Psoas muscle (tissue), 7 donors: ENCODE measurements at regions not wholly inside any gene's neighbourhood (a gene's known extent, or its start where the extent isn't known, plus 50 kb on each side); places are given as distances from the start of the nearest gene placed in this dataset.

ENCODE experiments used
- ATAC-seq, 4 donors: fragments of 200-7000 bp; cut with Tn5 transposase; one replicate each; pipeline ENCODE4 v1.9.1; 2020; ENCODE audit warnings: moderate library complexity in 3 of 4, mild to moderate bottlenecking in 2 of 4
- DNase-seq, 2 donors: peaks; one replicate each; pipeline ENCODE4 v3.0.0-alpha.2; 2020
- H3K27ac ChIP-seq: fragments of 200-600 bp; one replicate; pipeline ENCODE4 v1.8.0; 2022
- H3K27me3 ChIP-seq, 3 donors: fragments of 200-600 bp in 1 of 3; one replicate each; pipeline versions ENCODE4 v1.6.1 to v1.8.0; 2013 to 2022; ENCODE audit warnings: low read length in 2 of 3, mild to moderate bottlenecking in 2 of 3, moderate library complexity in 1 of 3; ENCODE audit not compliant: insufficient read depth in 3 of 3
- H3K36me3 ChIP-seq, 2 donors: fragments of 200-600 bp in 1 of 2; one replicate each; pipeline versions ENCODE4 v1.6.1 to v1.8.0; 2013 to 2022; ENCODE audit warnings: low read depth in 1 of 2, mild to moderate bottlenecking in 1 of 2, moderate library complexity in 1 of 2; ENCODE audit not compliant: insufficient read depth in 1 of 2
- H3K4me1 ChIP-seq: fragments of 200-600 bp; one replicate; pipeline ENCODE4 v1.8.0; 2022
- H3K4me3 ChIP-seq: fragments of 200-600 bp; one replicate; pipeline ENCODE4 v1.8.0; 2022; ENCODE audit warnings: mild to moderate bottlenecking
- H3K9me3 ChIP-seq: fragments of 200-600 bp; one replicate; pipeline ENCODE4 v1.8.0; 2022
- CTCF ChIP-seq: fragments of 200-600 bp; IDR thresholded peaks from one replicate; pipeline ENCODE4 v1.8.0; 2022; ENCODE audit warnings: antibody characterized with exemption
- WGBS, 3 donors: extraction: QIAGEN DNeasy Blood & Tissue Kit; methylation state at CpG; one replicate each; pipeline versions ENCODE4 v1.1.6 to v1.1.7; 2013; 5-methylcytosine and 5-hydroxymethylcytosine counted together
- intact Hi-C, 2 donors: fragments of 100-400 bp; cut with DNase I; formaldehyde crosslinking; loops; one replicate each; pipeline versions ENCODE4 v1.11.0 to v1.14.2; 2022
- donor health status: healthy with polysubstance abuse.
- donor health status: DM: no; HTN: no; CAD: no; lungs with moderate emphysema.
- donor health status: Bipolar disorder and iron deficiency.
- donor health status: healthy.
- donor health status: DM: yes; HTN: yes; CAD: no.
- donor health status: DM: no; HTN: no; CAD: no.
- donor health status: DM: yes; HTN: yes; CAD: no.

DNA sequence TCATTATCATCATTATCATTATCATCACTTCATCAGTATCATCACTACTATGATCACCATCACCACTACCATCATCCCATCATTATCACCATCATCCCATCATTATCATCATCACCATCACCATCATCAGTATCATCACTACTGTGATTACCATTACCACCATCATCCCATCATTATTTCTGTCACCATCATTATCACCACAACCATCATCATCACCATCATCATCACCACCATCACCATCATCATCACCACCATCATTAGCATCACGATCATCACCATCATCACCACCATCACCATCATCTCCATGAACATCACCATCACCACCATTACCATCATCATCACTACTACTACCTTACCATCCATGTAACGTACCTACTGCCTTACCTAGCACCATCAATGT is 368.8 kb downstream of the SEC14L1 start:
- intact Hi-C loops = no loop called here
- Histone ChIP-seq H3K27me3 (no peaks in the 10 kb centered on the region), H3K4me3 (no peak overlapping the region), H3K4me1 (no peaks in the 10 kb centered on the region), H3K9me3 (peaks cover 8% of the 10 kb centered on the region), H3K27ac (no peak overlapping the region), H3K36me3 (no peaks in the 10 kb centered on the region)
- WGBS, 3 donors = 95 to 97% (median 96%) methylated on average over 2 of the region's 2 CpGs
- ATAC-seq (no peak), DNase-seq (no peak)
- TF ChIP-seq CTCF = no peak

GRCh38 chr17:77510133-77510796 is 369.5 kb downstream of the SEC14L1 start:
- Histone ChIP-seq H3K4me1 (no peaks in the 10 kb centered on the region), H3K27ac (no peak overlapping the region), H3K27me3 (no peaks in the 10 kb centered on the region), H3K4me3 (no peak overlapping the region), H3K9me3 (peaks cover 8% of the 10 kb centered on the region), H3K36me3 (no peaks in the 10 kb centered on the region)
- DNase-seq = peak in 1 of 2 donors; percentile 35
- WGBS, 3 donors = 77 to 89% (median 79%) methylated on average over 8 of the region's 8 CpGs
- intact Hi-C loops = no loop called here
- no peak for ATAC-seq
- TF ChIP-seq CTCF = no peak

- ATAC-seq (no peak), DNase-seq (no peak)
- Histone ChIP-seq H3K4me1 (no peaks in the 10 kb centered on the region), H3K27me3 (no peaks in the 10 kb centered on the region), H3K9me3 (peaks cover 8% of the 10 kb centered on the region), H3K36me3 (no peaks in the 10 kb centered on the region), H3K27ac (no peak overlapping the region), H3K4me3 (no peak overlapping the region)
- TF ChIP-seq CTCF = no peak
- 62 to 73% (median 73%) methylated on average over 1 of the region's 1 CpG for WGBS, 3 donors
- intact Hi-C loops = no loop called here
Measured at GRCh38 chr17:77511514-77512061, 370.8 kb downstream of the SEC14L1 start.

DNA sequence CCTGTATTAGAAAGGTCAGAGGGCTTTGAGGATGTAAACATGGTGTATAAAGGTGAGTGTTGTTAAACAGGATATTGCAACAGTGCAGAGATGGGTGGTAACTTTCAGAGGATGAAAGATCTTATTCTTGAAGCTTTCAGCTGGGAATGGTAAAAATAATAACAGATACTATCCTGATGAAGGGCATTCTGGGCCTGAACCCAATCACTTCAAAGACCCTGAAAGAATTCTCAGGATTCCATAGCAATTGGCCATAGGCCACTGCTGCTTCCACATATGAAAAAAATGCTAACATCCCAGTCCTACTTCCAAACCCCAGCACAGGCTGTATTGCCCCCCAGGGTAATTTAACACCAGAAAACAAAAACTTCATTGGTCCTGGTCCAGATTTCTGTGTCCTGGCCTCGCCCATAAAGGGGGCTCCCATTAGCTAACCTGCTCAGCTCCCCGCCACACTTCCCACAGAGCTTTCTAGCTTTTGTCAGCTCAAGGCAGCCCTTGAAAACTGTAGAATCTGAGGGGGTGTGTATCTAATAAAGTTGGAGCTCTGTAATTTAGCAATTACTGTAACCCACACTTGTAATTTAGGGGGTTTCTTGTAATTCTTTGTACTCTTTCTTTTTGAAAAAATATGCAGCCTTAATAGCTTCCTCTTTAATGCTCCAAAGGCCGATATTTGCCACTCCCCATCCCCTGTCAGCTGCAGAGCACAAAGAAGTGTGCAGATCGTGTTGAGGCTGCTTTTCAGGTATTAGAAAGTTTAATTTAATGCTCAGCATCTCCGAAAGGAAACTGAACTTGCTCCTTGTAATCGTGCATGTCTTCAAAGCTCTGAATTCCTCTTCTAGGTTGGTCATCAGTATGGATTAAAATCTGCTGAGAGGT is 371.5 kb downstream of the SEC14L1 start:
- Histone ChIP-seq H3K4me3 (no peak overlapping the region), H3K27ac (no peak overlapping the region), H3K4me1 (no peaks in the 10 kb centered on the region), H3K9me3 (peaks cover 8% of the 10 kb centered on the region), H3K27me3 (no peaks in the 10 kb centered on the region), H3K36me3 (no peaks in the 10 kb centered on the region)
- TF ChIP-seq CTCF = no peak
- DNase-seq = no peak
- 65 to 76% (median 66%) methylated on average over 6 of the region's 6 CpGs for WGBS, 3 donors
- no peak for ATAC-seq
- intact Hi-C loops = no loop called here
